Neural cell (in vitro differentiated cells): ENCODE measurements at regions not wholly inside any gene's neighbourhood (a gene's known extent, or its start where the extent isn't known, plus 50 kb on each side); places are given as distances from the start of the nearest gene placed in this dataset.

ENCODE experiments used
- H2AFZ ChIP-seq: fragments of 200-600, 300-800 bp; sonication (generic), shearing (Covaris generic); 2 replicates; pipeline ENCODE4 v1.6.0; 2014; ENCODE audit warnings: low read depth, mild to moderate bottlenecking, antibody characterized with exemption, low read length, moderate library complexity
- H3F3A ChIP-seq: fragments of 200-600 bp; shearing (Covaris generic); 2 replicates; pipeline ENCODE4 v1.6.1; 2016; ENCODE audit warnings: mild to moderate bottlenecking, moderate library complexity, mixed read lengths, antibody characterized with exemption, low read length; ENCODE audit not compliant: insufficient read depth, poor library complexity, severe bottlenecking
- H3K27ac ChIP-seq: fragments of 200-600, 300-800 bp; sonication (generic), shearing (Covaris generic); 2 replicates; pipeline ENCODE4 v1.5.1; 2014; ENCODE audit warnings: mild to moderate bottlenecking, low read length, moderate library complexity
- H3K27me3 ChIP-seq: fragments of 300-800, 200-600 bp; sonication (generic), shearing (Covaris generic); 2 replicates; pipeline ENCODE4 v1.6.0; 2014; ENCODE audit warnings: mild to moderate bottlenecking, low read depth, low read length, moderate library complexity; ENCODE audit not compliant: insufficient read depth
- H3K36me3 ChIP-seq: fragments of 300-800, 200-600 bp; sonication (generic), shearing (Covaris generic); 2 replicates; pipeline ENCODE4 v1.5.1; 2014; ENCODE audit warnings: mild to moderate bottlenecking, antibody characterized with exemption, low read length, moderate library complexity; ENCODE audit not compliant: insufficient read depth
- H3K4me2 ChIP-seq: fragments of 300-800, 200-600 bp; sonication (generic), shearing (Covaris generic); 2 replicates; pipeline ENCODE4 v1.6.0; 2014; ENCODE audit warnings: mild to moderate bottlenecking, low read length
- H3K4me3 ChIP-seq: fragments of 300-800, 200-600 bp; sonication (generic), shearing (Covaris generic); 2 replicates; pipeline ENCODE4 v1.5.1; 2014; ENCODE audit warnings: mild to moderate bottlenecking, low read length, moderate library complexity
- H3K79me2 ChIP-seq: fragments of 200-600 bp; shearing (Covaris generic); replicated peaks from 2 replicates; pipeline ENCODE4 v1.6.0; 2014; ENCODE audit warnings: mild to moderate bottlenecking, low read length, moderate library complexity; ENCODE audit not compliant: insufficient read depth
- H3K9ac ChIP-seq: fragments of 300-800, 200-600 bp; sonication (generic), shearing (Covaris generic); 2 replicates; pipeline ENCODE4 v1.6.1; 2016; ENCODE audit warnings: mild to moderate bottlenecking, low read length, mixed read lengths
- H3K9me2 ChIP-seq: fragments of 200-600 bp; shearing (Covaris generic); 2 replicates; pipeline ENCODE4 v1.6.1; 2016; ENCODE audit warnings: mild to moderate bottlenecking, low read length, mixed read lengths; ENCODE audit not compliant: insufficient read depth
- H3K9me3 ChIP-seq: fragments of 200-600, 300-800 bp; sonication (generic), shearing (Covaris generic); 2 replicates; pipeline ENCODE4 v1.6.1; 2016; ENCODE audit warnings: mild to moderate bottlenecking, mixed run types, low read length, moderate library complexity, mixed read lengths
- H4K20me1 ChIP-seq: fragments of 200-600 bp; shearing (Covaris generic); 2 replicates; pipeline ENCODE4 v1.6.1; 2016; ENCODE audit warnings: mild to moderate bottlenecking, mixed run types; ENCODE audit not compliant: insufficient read depth
- EP300 ChIP-seq: fragments of 450-650 bp; conservative IDR thresholded peaks from 2 replicates; pipeline ENCODE4 v1.6.1; 2014; ENCODE audit warnings: antibody characterized with exemption, mild to moderate bottlenecking, moderate library complexity; ENCODE audit not compliant: poor library complexity, severe bottlenecking
- EZH2 ChIP-seq: fragments of 200-600, 300-800 bp; shearing (Covaris generic), sonication (generic); IDR thresholded peaks from 2 replicates; pipeline ENCODE4 v1.6.1; 2014; ENCODE audit warnings: antibody characterized with exemption, low read length, borderline replicate concordance, mild to moderate bottlenecking; ENCODE audit not compliant: insufficient read depth, poor library complexity, severe bottlenecking
- MXI1 ChIP-seq: fragments of 450-650 bp; conservative IDR thresholded peaks from 2 replicates; pipeline ENCODE4 v1.6.1; 2014; ENCODE audit warnings: antibody characterized with exemption, mild to moderate bottlenecking; ENCODE audit not compliant: poor library complexity, severe bottlenecking
- POLR2AphosphoS5 ChIP-seq: IDR thresholded peaks from 2 replicates; pipeline ENCODE4 v1.6.1; 2012
- RAD21 ChIP-seq: fragments of 450-650 bp; conservative IDR thresholded peaks from 2 replicates; pipeline ENCODE4 v1.6.1; 2014; ENCODE audit warnings: antibody characterized with exemption, mild to moderate bottlenecking, moderate library complexity
- REST ChIP-seq: IDR thresholded peaks from 2 replicates; pipeline ENCODE4 v1.6.1; 2012; ENCODE audit warnings: borderline replicate concordance
- SMC3 ChIP-seq: fragments of 450-650 bp; conservative IDR thresholded peaks from 2 replicates; pipeline ENCODE4 v1.6.1; 2014; ENCODE audit warnings: antibody characterized with exemption, mild to moderate bottlenecking, moderate library complexity; ENCODE audit not compliant: poor library complexity
- TAF1 ChIP-seq: IDR thresholded peaks from 2 replicates; pipeline ENCODE4 v1.6.1; 2012; ENCODE audit warnings: low read depth
- TF ChIP-seq, protein P1 (sequence below): fragments of 450-650 bp; IDR thresholded peaks from 2 replicates; pipeline ENCODE4 v1.5.1; 2014; ENCODE audit warnings: antibody characterized with exemption, mild to moderate bottlenecking, moderate library complexity; ENCODE audit not compliant: poor library complexity, severe bottlenecking

DNA sequence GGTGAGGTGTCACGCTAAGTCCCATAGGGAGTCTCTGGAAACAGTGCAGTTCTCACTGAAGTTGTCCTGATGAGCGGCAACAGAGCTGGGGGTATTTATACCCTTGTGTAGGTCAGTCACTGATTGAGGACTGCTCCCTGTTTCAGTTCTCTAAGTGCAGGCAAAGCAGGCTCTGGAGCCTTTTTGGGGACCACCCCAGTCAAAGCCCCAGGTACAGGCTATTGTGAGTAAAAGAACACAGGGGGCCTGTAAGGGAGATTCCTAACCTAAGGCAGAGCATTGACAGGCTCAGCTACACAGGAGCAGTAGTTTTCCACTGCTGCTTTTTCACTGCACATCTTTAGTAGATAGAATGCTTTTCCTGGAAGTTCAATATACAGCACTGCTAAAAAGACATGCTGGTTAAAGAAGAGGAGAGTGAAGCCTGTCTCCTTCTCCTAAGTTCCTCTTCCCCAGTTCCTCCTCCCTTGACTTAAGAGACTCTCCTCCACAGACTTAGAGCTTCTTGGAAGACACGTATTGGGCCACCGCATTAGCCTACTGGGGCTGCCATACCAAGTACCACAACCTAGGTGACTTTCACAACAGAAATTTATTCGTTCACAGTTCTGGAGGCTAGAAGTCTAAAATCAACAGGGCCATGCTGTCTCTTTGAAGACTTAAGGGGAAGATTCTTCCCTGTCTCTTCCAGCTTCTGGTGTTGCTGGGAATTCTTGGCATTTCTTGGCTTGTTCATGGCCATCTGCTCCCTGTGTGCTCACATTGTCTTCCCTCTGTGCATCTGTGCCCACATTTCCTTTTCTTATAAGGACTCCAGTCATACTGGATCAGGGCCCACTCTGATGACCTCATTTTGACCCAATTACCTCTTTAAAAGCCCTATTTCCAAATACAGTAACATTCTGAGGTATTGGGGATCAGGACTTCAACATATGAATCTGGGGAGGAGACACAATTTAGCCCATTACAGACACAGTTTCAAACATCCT, 221.0 kb downstream of the ESM1 start:
- no peak for TF ChIP-seq TAF1
- no peak for TF ChIP-seq POLR2AphosphoS5
- no peak for TF ChIP-seq RAD21
- TF ChIP-seq, protein P1, sequence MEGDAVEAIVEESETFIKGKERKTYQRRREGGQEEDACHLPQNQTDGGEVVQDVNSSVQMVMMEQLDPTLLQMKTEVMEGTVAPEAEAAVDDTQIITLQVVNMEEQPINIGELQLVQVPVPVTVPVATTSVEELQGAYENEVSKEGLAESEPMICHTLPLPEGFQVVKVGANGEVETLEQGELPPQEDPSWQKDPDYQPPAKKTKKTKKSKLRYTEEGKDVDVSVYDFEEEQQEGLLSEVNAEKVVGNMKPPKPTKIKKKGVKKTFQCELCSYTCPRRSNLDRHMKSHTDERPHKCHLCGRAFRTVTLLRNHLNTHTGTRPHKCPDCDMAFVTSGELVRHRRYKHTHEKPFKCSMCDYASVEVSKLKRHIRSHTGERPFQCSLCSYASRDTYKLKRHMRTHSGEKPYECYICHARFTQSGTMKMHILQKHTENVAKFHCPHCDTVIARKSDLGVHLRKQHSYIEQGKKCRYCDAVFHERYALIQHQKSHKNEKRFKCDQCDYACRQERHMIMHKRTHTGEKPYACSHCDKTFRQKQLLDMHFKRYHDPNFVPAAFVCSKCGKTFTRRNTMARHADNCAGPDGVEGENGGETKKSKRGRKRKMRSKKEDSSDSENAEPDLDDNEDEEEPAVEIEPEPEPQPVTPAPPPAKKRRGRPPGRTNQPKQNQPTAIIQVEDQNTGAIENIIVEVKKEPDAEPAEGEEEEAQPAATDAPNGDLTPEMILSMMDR = no peak
- no peak for TF ChIP-seq EZH2
- TF ChIP-seq MXI1 = no peak
- no peak for TF ChIP-seq SMC3
- TF ChIP-seq REST = no peak
- TF ChIP-seq EP300 = no peak
- Histone ChIP-seq H3K4me3 (no peak overlapping the region), H3K9me2 (no peaks in the 10 kb centered on the region), H3K27me3 (no peaks in the 10 kb centered on the region), H3K79me2 (no peaks in the 10 kb centered on the region), H3K4me2 (no peak overlapping the region), H3K27ac (no peak overlapping the region), H3F3A (no peaks in the 10 kb centered on the region), H3K36me3 (no peaks in the 10 kb centered on the region), H3K9ac (no peak overlapping the region), H2AFZ (no peak overlapping the region), H4K20me1 (no peaks in the 10 kb centered on the region), H3K9me3 (no peaks in the 10 kb centered on the region)

GRCh38 chr5:54761213-54761701, 224.1 kb downstream of the ESM1 start:
- Histone ChIP-seq H3K27ac (no peak overlapping the region), H3K4me3 (no peak overlapping the region), H4K20me1 (no peaks in the 10 kb centered on the region), H3K4me2 (no peak overlapping the region), H3K27me3 (no peaks in the 10 kb centered on the region), H3K9me3 (no peaks in the 10 kb centered on the region), H3K9me2 (no peaks in the 10 kb centered on the region), H3F3A (no peaks in the 10 kb centered on the region), H3K79me2 (no peaks in the 10 kb centered on the region), H2AFZ (no peak overlapping the region), H3K36me3 (no peaks in the 10 kb centered on the region), H3K9ac (no peak overlapping the region)
- no peak for TF ChIP-seq TAF1
- TF ChIP-seq EZH2 = no peak
- TF ChIP-seq MXI1 = no peak
- no peak for TF ChIP-seq SMC3
- TF ChIP-seq, protein P1 = no peak
- TF ChIP-seq RAD21 = no peak
- no peak for TF ChIP-seq EP300
- no peak for TF ChIP-seq POLR2AphosphoS5
- no peak for TF ChIP-seq REST
